COLO829 (cell line): ENCODE measurements at regions not wholly inside any gene's neighbourhood (a gene's known extent, or its start where the extent isn't known, plus 50 kb on each side); places are given as distances from the start of the nearest gene placed in this dataset.
A peak's percentile ranks its signal among the peaks of the same experiment; 100 is the strongest.
"Not testable (repeated sequence)": the region's sequence is repeated elsewhere in the genome, so short reads cannot be mapped to it uniquely, and the experiment has no call there.

Experiments used
- DNase-seq: peaks from one replicate; pipeline ENCODE4 v3.0.0; 2012; ENCODE audit warnings: low spot score

DNA sequence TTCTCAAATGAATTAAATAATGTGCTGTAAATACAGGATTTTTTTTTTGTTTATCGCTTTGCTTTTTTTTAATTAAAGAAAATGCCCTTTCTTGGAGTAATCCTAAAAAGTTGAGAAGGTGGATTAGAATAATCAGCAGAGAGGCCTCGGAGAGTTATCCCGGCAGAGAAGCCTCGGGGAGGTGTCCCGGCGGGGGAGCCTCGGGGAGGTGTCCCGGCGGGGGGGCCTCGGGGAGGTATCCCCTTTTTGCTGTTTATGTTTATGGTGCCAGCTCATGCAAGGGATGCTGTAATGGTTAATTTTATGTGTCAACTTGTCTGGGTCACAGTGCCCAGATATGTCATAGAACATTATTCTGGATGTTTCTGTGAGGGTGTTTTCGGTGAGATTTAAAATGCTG is 263.0 kb upstream of the TRIB2 start:
- no peak for DNase-seq

DNA sequence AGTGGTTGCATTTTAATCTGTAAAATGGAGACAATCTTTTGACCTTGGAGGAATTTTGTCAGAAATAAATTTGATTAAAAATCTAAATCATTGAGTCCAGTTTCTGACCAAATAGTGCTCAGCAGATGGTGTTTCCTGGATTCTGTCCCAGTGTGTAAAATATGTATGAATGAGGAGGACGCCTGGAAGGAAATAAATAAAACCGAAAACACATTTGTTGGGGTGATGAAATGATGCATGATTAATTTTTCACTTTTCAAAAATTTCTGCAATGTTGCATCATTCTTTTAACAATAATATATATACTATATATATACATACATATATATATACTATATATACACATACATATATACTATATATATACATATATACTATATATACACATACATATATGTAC is 261.1 kb upstream of the TRIB2 start:
- no peak for DNase-seq

DNA sequence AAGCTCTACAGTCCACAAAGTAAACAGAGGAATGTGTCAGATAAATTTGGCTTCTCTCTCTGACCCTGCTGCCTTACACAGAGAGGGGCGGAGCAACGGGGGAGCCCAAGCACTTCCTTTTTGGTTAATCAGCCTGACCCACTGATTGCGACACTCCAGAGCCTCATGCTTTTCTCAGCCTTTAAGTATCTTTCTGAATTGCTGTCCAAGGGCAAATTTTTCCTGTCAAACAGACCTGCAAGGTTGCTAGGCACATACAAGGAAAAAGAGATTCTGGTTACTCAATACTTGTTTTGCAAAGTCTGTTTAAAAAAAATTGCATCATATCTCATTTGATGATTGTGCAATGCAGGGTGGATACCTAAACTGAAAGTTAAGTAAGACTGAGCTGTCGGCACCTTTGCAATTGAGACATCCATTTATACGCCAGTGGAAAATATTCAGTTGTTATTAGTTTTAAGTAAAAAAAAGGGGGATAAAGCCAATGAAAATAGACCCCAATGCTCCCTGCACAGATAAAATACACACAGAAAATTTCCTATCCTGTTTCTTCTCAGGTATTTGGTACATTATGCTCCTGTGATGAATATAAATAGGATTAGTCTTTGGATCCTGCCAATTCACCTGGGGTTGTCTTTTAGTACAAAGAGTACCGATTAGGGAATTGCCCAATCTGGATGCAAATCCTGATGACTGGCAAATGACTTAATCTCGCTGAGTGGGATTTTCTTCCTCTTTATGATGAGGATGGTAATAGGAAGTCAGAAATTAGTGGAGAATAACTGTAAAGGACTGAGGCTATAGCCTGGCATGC is 260.2 kb upstream of the TRIB2 start:
- DNase-seq, result peak; percentile 63

DNA sequence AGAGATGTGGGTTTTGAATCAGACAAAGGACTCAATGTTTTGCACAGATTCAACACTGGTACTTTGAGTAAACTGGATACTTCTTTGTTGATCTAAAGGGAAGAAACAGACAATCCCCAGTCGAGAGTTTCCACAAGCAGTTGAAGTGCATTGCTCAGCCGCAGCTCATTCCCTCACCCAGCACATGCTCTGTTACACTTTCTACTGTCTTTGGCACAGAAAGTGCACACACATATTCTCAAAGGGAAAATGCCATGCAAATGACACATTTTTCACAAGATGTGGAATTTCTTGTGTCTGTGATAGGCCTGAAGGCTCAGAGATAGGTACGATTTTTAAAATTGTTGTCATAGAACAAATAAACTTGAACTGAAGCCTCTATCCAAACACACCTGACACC is 258.9 kb upstream of the TRIB2 start:
- DNase-seq, result no peak

DNA sequence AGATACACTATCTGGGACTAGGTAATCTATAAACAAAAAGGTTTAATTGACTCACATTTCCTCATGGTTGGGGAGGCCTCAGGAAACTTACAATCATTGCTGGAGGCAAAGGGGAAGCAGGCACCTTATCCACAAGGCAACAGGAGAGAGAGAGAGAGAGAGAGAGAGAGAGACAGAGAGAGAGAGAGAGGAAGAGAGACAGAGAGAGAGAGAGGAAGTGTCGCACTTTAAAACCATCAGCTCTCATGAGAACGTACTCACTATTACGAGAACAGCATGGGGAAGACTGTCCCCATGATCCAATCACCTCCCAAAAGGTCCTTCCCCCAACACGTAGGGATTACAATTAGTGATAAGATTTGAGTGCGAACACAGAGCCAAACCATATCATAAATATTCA is 253.5 kb upstream of the TRIB2 start:
- no peak for DNase-seq

DNA sequence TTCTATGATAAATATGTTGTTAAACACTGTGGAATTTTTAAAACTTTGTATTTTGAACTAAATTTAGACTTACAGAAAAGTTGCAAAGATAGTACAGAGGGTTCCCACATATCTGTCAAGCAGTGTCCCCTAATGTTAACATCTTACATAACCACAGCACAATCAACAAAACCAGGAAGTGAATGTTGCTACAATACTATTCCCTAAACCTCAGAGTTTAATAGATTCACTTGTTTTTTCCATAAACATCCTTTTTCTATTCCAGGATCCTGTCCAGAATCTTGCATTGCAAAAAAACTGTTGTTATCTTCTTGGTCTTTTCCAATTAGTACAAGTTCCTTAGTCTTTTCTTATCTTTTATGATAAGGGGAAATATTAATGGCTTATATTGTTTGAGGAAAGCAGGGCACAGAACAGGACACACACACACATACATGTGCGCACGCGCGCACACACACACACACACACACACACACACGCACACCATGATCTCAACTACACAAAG is 251.1 kb upstream of the TRIB2 start:
- DNase-seq, result no peak

DNA sequence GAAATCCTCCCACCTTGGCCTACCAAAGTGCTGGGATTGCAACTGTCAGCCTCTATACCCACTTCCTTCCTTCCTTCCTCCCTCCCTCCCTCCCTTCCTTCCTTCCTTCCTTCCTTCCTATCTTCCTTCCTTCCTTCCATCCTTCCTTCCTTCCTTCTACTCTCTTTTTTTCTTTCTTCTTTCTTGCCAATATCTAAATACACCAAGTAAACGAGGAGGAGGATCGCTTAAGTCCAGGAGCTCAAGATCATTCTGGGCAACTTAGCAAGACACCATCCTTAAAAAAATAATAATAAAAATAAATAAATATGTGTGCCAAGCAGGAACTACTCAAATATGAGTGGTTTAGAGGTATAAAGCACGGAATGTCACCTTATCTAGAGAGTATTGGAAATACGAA is 249.4 kb upstream of the TRIB2 start:
- DNase-seq, result no peak

DNA sequence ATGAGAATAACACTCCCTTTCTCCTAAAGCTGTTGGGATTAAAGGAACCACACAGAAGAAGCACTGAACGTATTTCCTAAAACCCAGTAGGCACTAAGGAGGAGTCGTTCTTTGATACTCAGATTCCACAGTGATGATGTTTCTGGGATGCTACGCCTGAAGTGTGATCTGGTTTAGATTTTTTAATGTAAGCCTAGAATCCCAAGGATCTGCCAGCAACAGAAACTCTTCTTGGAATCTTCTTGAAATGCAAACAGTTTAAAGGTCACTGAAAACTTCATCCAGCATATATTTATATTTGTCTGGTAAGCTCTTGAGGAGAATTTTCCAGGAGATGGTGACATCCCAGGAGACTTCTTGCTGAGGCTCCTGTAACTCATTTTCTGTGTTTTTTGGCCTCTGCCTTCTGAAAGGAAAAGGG is 247.6 kb upstream of the TRIB2 start:
- no peak for DNase-seq

DNA sequence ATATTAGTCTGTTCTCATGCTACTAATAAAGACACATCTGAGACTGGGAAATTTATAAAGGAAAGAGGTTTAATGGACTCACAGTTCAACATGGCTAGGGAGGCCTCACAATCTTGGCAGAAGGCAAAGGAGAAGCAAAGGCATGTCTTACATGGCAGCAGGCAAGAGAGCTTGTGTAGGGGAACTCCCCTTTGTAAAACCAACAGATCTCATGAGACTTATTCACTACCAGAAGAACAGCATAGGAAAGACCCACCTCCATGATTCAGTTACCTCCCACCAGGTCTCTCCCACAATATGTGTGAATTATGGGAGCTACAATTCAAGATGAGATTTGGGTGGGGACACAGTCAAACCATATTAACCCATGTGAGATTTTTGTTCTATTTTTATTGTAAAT is 244.5 kb upstream of the TRIB2 start:
- not testable (repeated sequence) for DNase-seq

DNA sequence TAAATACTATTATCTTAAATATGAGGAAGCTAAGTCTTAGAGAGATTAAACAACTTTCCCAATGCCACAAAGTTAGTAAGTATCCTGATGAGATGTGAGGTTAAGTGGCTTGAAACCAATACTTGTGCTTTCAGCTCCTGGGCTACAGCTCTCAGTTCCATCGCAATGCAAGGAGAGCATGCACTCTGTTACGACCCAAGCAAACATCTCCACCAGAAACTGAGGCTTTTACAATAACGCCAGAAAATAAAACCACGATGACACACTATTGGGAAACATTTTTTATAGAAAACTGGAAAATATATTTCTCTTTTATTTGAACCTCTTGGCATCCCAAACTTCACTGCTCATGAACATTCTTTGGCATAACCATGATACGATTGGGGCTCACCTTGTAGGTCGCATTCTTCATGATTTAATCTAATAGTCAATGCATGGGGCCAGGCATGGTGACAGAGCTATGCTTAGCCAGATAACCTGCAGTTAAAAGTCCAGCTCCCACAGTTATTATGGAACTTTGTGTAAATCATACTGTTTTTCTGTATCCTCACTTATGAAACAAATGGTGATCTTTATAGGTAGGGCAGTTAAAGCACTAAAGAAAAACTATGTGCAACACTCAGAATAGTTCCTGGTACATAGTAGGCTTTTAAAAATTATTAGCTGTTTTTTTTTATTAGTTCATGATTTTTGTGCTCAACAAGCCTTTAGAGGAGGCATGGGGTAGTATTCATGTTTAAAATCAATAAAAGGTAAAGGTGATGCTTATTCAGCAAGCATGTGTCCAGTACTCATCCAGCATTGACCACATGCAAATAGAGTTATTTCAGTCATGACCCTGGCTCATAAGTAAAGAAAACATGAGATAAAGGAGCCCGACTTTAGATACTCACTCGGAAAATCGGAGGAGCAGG is 238.3 kb upstream of the TRIB2 start:
- no peak for DNase-seq

DNA sequence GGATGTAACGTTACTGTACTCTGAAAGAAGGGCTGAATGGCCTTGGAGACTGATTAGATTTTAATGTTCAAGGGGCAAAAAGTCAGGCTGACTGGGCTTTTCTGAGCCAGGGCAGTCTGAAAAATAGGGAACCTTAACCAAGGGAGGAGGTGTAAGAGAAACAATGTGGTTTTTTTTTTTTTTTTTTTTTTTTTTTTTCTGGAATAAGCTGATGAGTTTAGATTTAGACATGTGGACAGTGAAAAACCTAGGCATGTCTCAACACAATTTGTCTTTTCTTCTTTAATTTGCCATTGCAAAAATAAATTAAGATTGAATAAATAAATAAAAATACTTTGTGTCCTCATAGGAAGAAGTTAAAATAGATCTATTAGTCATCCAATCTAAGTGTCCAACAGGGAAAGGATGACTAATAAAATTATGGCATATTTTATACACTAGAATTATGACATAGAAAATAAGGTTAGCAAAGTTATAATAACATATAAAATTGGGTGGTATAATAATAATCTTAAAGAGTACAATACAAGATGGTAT is 237.6 kb upstream of the TRIB2 start:
- no peak for DNase-seq

DNA sequence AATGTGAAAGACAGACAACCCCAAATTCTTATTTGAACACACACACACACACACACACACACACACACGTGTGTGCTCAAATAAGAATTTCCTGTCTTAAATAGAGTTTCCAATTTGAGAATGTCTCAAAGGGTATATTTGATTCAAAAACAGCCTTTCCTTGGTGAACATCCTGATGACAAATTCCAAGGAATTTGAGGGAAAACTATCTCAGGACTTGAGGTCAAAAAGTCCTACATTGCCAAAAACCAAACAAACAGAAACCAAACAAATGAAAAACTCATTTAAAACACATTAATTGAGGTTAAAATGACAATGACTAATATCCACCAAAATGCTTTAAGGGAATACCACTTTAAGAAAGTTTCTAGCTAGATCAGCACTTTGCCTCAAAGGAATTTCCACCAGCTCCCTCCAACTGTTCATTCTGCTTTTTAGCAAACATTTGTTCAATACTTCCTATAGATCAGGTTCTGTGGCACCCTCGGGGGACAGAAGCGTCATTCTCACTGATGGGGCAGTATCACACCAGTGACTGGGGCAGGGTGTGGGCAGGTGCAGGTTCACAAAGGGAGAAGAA is 232.1 kb upstream of the TRIB2 start:
- no peak for DNase-seq

DNA sequence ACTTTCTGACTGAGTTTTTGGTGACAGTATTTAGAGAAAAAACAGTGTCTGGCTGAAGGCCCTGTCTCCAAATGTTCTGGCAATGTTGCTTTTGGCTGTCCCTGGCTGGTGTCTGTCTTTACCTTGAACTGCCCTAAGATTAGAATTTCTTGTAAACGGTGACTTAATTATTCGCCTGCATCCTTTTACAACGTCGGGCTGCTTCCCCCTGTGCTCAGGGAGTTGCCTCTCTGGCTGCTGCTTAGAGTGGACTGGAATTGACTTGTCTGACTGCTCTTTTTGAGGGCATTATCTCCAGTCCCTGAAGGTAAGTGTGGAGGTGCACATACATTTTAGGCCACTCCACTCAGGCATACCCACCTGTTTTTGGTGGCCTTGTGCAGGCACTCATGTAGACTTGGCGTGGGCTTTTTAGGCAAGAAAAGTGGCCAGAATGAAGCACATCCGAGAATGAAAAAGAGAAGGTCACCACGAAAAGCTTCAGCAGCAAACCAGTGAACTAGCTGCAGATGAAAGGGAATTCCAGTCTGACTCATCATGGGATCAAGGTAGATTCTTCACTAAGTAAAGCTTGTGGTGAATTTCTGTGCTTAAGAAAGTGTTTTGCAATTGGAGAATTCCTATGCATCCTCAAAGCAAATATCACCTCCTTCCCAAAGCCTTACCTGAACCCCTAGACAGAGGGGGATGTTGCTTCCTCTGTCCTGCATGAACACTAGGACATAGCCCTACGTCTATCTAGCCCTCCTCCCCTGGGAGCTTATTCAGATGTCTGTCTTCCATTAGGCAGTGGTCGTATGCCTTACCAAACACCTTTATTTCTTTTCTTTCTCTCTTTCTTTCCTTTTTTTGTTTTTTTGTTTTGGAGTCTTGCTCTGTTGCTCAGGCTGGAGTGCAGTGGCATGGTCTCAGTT is 230.3 kb upstream of the TRIB2 start:
- peak; percentile 29 for DNase-seq

DNA sequence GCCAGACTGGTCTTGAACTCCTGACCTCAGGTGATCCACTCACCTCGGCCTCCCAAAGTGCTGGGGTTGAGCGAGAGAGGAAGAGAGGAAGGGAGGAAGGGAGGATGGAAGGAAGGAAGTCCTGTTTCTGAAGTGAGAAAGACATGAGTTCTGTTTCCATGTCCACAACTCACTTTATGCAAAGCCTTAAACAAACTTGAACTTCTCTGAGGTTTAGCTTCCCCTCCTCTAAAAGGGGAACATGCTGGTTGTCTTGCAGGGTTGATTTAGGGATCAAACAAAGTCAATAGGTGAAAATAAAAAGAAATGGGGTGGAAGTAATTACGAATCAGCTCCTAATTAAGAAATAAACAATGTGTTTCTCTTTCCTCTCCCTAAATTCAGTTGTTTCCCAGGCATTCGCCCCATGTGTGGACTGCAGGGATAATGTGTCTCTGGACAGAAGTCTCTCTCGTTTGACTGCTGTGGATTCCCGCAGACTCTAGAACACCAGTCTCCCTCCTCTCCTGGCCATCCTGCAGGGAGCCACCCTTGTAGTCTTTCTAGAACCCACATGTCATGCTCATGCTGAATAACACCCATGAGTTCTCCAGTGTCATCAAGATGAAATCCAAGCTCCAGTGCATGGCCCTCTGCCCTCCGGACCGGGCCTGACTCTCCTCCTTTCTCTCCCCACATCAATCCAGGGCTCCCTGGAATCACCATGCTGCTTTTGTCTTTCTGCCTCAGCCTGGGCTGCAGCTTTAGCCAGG is 229.3 kb upstream of the TRIB2 start:
- DNase-seq, result no peak

DNA sequence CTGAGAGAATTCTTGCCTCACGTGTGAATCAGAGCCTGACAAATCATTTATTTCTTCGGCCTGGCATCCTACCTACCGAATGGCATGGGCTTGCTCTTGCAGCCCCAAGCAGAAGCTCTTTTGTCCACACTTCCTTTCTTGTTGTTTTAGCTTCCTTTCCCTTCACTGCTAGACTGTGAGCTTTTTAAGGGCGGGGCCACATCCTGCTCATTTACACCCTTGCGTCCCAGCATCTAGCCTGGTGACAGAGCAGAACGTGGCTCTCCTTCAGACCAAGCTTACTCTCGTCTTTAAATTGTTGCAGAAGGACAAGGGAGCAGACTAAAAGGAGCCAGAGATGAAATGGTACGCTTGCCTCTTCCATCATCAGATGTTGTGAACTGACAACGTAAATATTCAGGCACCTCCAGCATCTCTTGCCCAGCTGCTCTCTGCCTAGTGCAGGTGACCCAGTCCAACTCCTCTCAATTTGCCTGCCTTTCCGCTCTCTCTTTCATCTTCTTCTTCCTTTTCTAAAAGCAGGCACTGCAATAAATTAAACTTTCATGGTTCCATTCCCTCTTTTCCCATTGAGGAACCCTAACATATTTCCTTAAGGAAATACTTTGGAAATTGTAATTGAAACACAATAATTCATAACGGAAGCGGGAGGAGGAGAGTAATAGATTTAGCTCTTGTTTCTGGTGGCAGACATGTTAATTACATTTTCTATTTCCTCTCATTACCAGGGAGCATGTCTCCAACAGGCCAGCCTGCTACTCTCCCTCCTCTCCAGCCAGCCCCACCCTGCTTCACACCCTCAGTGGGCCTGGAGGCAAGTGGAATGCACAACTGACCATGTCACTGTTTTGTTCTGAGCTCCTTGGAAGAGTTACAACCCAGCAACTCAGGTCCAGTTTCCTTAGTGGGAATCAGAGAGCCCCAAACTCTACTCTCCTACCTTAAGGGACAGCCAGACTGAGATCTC is 228.1 kb upstream of the TRIB2 start:
- no peak for DNase-seq

DNA sequence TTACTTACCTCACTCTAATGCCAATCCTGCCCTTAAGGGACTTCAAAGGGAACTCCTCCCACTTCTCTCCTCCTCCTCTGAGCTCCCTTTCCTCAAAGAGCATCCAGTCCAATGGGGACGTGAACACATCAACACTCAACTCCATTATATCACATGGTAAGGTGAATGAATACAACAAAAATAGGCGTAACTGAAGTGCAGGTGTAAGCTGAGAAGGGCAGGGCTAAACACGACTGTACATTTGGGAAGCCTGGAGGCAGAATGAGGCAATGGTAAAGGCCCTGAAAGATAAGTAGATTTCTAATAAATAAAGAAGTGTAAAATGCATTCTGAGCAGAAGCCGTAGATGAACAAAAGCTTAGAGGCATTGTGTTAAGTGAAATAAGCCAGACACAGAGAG is 226.1 kb upstream of the TRIB2 start:
- DNase-seq, result no peak

DNA sequence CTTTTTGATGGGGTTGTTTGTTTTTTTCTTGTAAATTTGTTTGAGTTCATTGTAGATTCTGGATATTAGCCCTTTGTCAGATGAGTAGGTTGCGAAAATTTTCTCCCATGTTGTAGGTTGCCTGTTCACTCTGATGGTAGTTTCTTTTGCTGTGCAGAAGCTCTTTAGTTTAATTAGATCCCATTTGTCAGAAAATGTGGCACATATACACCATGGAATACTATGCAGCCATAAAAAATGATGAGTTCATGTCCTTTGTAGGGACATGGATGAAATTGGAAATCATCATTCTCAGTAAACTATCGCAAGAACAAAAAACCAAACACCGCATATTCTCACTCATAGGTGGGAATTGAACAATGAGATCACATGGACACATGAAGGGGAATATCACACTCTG is 224.4 kb upstream of the TRIB2 start:
- not testable (repeated sequence) for DNase-seq

DNA sequence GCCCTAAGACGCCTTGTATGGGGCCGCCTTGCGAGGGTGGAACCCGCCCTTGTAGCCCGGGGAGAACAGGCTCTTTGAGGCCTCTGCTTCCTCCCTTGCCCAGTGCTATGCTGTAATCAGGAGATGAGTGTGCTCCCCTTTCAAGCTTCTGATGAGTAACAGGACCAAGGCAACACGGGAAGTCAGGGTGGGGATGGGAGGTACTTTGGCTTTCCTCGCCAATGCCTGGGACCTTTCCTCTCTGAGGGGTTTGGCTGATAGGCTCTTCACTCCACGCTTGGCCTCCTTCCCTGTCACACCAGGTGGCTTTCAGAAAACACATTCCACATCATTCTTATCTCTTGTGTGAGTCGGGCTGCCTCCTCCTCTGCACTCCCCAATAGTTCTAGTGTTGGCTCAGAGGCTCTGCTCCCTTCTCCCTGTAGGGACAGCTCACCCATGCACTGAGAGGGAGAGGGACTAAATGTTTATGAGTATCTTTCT is 223.7 kb upstream of the TRIB2 start:
- no peak for DNase-seq

DNA sequence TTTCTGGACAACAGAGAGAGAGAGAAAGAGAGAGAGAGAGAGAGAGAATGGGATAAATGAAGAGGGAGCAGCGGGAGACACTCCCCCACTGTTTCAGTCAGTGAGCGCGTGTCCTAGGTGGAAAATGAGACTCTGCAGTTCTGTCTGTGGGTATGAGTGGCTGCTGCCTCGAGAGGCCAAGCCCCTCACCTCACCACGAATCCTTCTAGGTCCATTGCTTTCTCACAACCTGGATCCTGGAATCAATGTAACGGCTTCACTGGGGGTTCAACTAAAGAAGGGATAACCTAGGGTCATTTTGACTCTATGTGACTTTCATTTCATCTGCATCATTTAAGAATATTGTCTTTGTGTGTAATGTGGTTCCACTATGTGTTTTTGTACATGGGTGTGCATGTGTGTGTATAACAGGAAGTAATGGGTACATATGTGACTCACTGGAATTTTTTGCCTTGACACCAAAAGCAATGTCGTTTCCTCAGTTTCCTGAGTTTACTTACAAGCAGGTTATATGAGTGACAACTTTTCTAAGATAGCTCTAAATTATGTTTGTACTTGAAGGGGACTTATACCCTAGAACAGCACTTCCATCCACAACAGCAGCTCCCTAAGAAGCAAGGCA is 221.4 kb upstream of the TRIB2 start:
- DNase-seq, result no peak
